T-helper 17 cell (primary cell): ENCODE measurements at regions not wholly inside any gene's neighbourhood (a gene's known extent, or its start where the extent isn't known, plus 50 kb on each side); places are given as distances from the start of the nearest gene placed in this dataset.

Source experiments
- ATAC-seq: fragments of 150-1000 bp; cut with Tn5 transposase; 2 replicates; pipeline ENCODE4 v1.10.0; 2021; ENCODE audit warnings: mild to moderate bottlenecking, moderate library complexity
- DNase-seq, 3 donors: peaks; one replicate each; pipeline versions ENCODE4 v3.0.0 to v3.0.0-alpha.2; 2020 to 2021
- H3K9me3 ChIP-seq: one replicate; pipeline ENCODE4 v1.7.0; 2013; ENCODE audit warnings: low read length, mild to moderate bottlenecking; ENCODE audit not compliant: control insufficient read depth, poor library complexity, severe bottlenecking
- H3K27ac Mint-ChIP-seq: one replicate; pipeline ENCODE4 v1.8.0; 2022; ENCODE audit warnings: mild to moderate bottlenecking, moderate library complexity, mixed read lengths
- H3K27me3 Mint-ChIP-seq: one replicate; pipeline ENCODE4 v1.8.0; 2022; ENCODE audit warnings: mixed read lengths
- H3K36me3 Mint-ChIP-seq: one replicate; pipeline ENCODE4 v1.8.0; 2022; ENCODE audit warnings: low read depth, mixed read lengths
- H3K4me1 Mint-ChIP-seq: one replicate; pipeline ENCODE4 v1.8.0; 2022; ENCODE audit warnings: mild to moderate bottlenecking, mixed read lengths
- H3K4me3 Mint-ChIP-seq: one replicate; pipeline ENCODE4 v1.8.0; 2022; ENCODE audit warnings: mild to moderate bottlenecking, moderate library complexity, mixed read lengths

- ATAC-seq (no peak), DNase-seq (no peak)
- no peaks in the 10 kb centered on the region for H3K27me3 Mint-ChIP-seq
- no peak overlapping the region for H3K4me3 Mint-ChIP-seq
- H3K9me3 ChIP-seq, result no peaks in the 10 kb centered on the region
- H3K27ac Mint-ChIP-seq, result no peak overlapping the region
- H3K4me1 Mint-ChIP-seq, result no peaks in the 10 kb centered on the region
- H3K36me3 Mint-ChIP-seq, result no peaks in the 10 kb centered on the region
Observed at GRCh38 chr12:30117483-30117882, 333.7 kb upstream of the TMTC1 start.

GRCh38 chr12:30111719-30112118, 328.0 kb upstream of the TMTC1 start:
- DNase-seq, result no peak
- H3K9me3 ChIP-seq, result no peaks in the 10 kb centered on the region

GRCh38 chr12:30110958-30111586, 327.3 kb upstream of the TMTC1 start:
- no peaks in the 10 kb centered on the region for H3K9me3 ChIP-seq
- Mint-ChIP-seq H3K4me1 (no peaks in the 10 kb centered on the region), H3K27ac (no peak overlapping the region), H3K27me3 (no peaks in the 10 kb centered on the region), H3K36me3 (no peaks in the 10 kb centered on the region), H3K4me3 (no peak overlapping the region)
- DNase-seq (no peak), ATAC-seq (no peak)

More at GRCh38 chr12:30111719-30112118, 328.0 kb upstream of the TMTC1 start:
- ATAC-seq, result no peak
- Mint-ChIP-seq H3K4me1 (no peaks in the 10 kb centered on the region), H3K36me3 (no peaks in the 10 kb centered on the region), H3K27me3 (no peaks in the 10 kb centered on the region), H3K4me3 (no peak overlapping the region), H3K27ac (no peak overlapping the region)

- no peaks in the 10 kb centered on the region for H3K4me1 Mint-ChIP-seq
- no peaks in the 10 kb centered on the region for H3K27me3 Mint-ChIP-seq
- H3K36me3 Mint-ChIP-seq, result no peaks in the 10 kb centered on the region
- no peak for ATAC-seq
- H3K4me3 Mint-ChIP-seq, result no peak overlapping the region
- DNase-seq, result no peak
- no peaks in the 10 kb centered on the region for H3K9me3 ChIP-seq
- no peak overlapping the region for H3K27ac Mint-ChIP-seq
Observed at GRCh38 chr12:30110498-30110897, 326.8 kb upstream of the TMTC1 start.

- H3K4me3 Mint-ChIP-seq, result no peak overlapping the region
- no peaks in the 10 kb centered on the region for H3K4me1 Mint-ChIP-seq
- ATAC-seq, result no peak
- no peaks in the 10 kb centered on the region for H3K36me3 Mint-ChIP-seq
- H3K27me3 Mint-ChIP-seq, result no peaks in the 10 kb centered on the region
- H3K9me3 ChIP-seq, result no peaks in the 10 kb centered on the region
- no peak overlapping the region for H3K27ac Mint-ChIP-seq
- DNase-seq, result no peak
Observed at GRCh38 chr12:30108666-30109065, 324.9 kb upstream of the TMTC1 start.

- no peak overlapping the region for H3K4me3 Mint-ChIP-seq
- no peak overlapping the region for H3K27ac Mint-ChIP-seq
- ATAC-seq (no peak), DNase-seq (no peak)
- H3K36me3 Mint-ChIP-seq, result no peaks in the 10 kb centered on the region
- H3K9me3 ChIP-seq, result no peaks in the 10 kb centered on the region
- no peaks in the 10 kb centered on the region for H3K4me1 Mint-ChIP-seq
- no peaks in the 10 kb centered on the region for H3K27me3 Mint-ChIP-seq
Observed at GRCh38 chr12:30106204-30106965, 322.6 kb upstream of the TMTC1 start.

GRCh38 chr12:30105505-30105904, 321.8 kb upstream of the TMTC1 start:
- H3K36me3 Mint-ChIP-seq, result no peaks in the 10 kb centered on the region
- no peaks in the 10 kb centered on the region for H3K4me1 Mint-ChIP-seq
- H3K27me3 Mint-ChIP-seq, result no peaks in the 10 kb centered on the region
- no peak overlapping the region for H3K27ac Mint-ChIP-seq
- DNase-seq (no peak), ATAC-seq (no peak)
- H3K4me3 Mint-ChIP-seq, result no peak overlapping the region
- H3K9me3 ChIP-seq, result no peaks in the 10 kb centered on the region

- ATAC-seq, result no peak
- Mint-ChIP-seq H3K4me1 (no peaks in the 10 kb centered on the region), H3K36me3 (no peaks in the 10 kb centered on the region), H3K27me3 (no peaks in the 10 kb centered on the region), H3K4me3 (no peak overlapping the region), H3K27ac (no peak overlapping the region)
- no peaks in the 10 kb centered on the region for H3K9me3 ChIP-seq
- DNase-seq, result no peak
Observed at GRCh38 chr12:30104971-30105370, 321.2 kb upstream of the TMTC1 start.

GRCh38 chr12:30100741-30101140, 317.0 kb upstream of the TMTC1 start:
- no peaks in the 10 kb centered on the region for H3K4me1 Mint-ChIP-seq
- DNase-seq (no peak), ATAC-seq (no peak)
- no peaks in the 10 kb centered on the region for H3K36me3 Mint-ChIP-seq
- no peak overlapping the region for H3K27ac Mint-ChIP-seq
- no peaks in the 10 kb centered on the region for H3K9me3 ChIP-seq
- H3K27me3 Mint-ChIP-seq, result no peaks in the 10 kb centered on the region
- no peak overlapping the region for H3K4me3 Mint-ChIP-seq

- H3K9me3 ChIP-seq, result no peaks in the 10 kb centered on the region
- H3K4me3 Mint-ChIP-seq, result no peak overlapping the region
- H3K36me3 Mint-ChIP-seq, result no peaks in the 10 kb centered on the region
- no peak for ATAC-seq
- H3K27ac Mint-ChIP-seq, result no peak overlapping the region
- no peaks in the 10 kb centered on the region for H3K4me1 Mint-ChIP-seq
- no peaks in the 10 kb centered on the region for H3K27me3 Mint-ChIP-seq
- no peak for DNase-seq
Observed at GRCh38 chr12:30098677-30099076, 314.9 kb upstream of the TMTC1 start.

- Mint-ChIP-seq H3K4me1 (no peaks in the 10 kb centered on the region), H3K27me3 (no peaks in the 10 kb centered on the region), H3K36me3 (no peaks in the 10 kb centered on the region), H3K27ac (no peak overlapping the region), H3K4me3 (no peak overlapping the region)
- DNase-seq (no peak), ATAC-seq (no peak)
- H3K9me3 ChIP-seq, result no peaks in the 10 kb centered on the region
Observed at GRCh38 chr12:30095511-30095910, 311.8 kb upstream of the TMTC1 start.

GRCh38 chr12:30092983-30093617, 309.4 kb upstream of the TMTC1 start:
- no peak for DNase-seq
- H3K27ac Mint-ChIP-seq, result no peak overlapping the region
- H3K27me3 Mint-ChIP-seq, result no peaks in the 10 kb centered on the region
- no peak overlapping the region for H3K4me3 Mint-ChIP-seq
- no peak for ATAC-seq
- no peaks in the 10 kb centered on the region for H3K9me3 ChIP-seq
- no peaks in the 10 kb centered on the region for H3K36me3 Mint-ChIP-seq
- H3K4me1 Mint-ChIP-seq, result no peaks in the 10 kb centered on the region

- no peaks in the 10 kb centered on the region for H3K27me3 Mint-ChIP-seq
- no peaks in the 10 kb centered on the region for H3K36me3 Mint-ChIP-seq
- no peaks in the 10 kb centered on the region for H3K4me1 Mint-ChIP-seq
Observed at GRCh38 chr12:30090258-30090657, 306.5 kb upstream of the TMTC1 start.

More at GRCh38 chr12:30090258-30090657, 306.5 kb upstream of the TMTC1 start:
- ATAC-seq (no peak), DNase-seq (no peak)
- no peaks in the 10 kb centered on the region for H3K9me3 ChIP-seq
- Mint-ChIP-seq H3K27ac (no peak overlapping the region), H3K4me3 (no peak overlapping the region)
